CD8-positive, alpha-beta memory T cell (primary cell): ENCODE measurements at regions not wholly inside any gene's neighbourhood (a gene's known extent, or its start where the extent isn't known, plus 50 kb on each side); places are given as distances from the start of the nearest gene placed in this dataset.
"Not testable (repeated sequence)": the region's sequence is repeated elsewhere in the genome, so short reads cannot be mapped to it uniquely, and the experiment has no call there.

Experiments
- CTCF ChIA-PET: fragments of 350-600 bp; sonication (Branson Sonifier 250); formaldehyde crosslinking; loops from one replicate; lab custom pipeline; 2021; ENCODE audit warnings: antibody characterized with exemption; lab: Charles Lee
- POLR2A ChIA-PET: fragments of 350-600 bp; sonication (Branson Sonifier 250); formaldehyde crosslinking; loops from one replicate; lab custom pipeline; 2021; ENCODE audit warnings: antibody characterized with exemption; lab: Charles Lee
- DNase-seq, 5 donors: peaks; one replicate each; pipeline versions ENCODE4 v3.0.0 to v3.0.0-alpha.2; 2020 to 2022; ENCODE audit warnings: mixed read lengths in 1 of 5
- H3K27ac ChIP-seq: one replicate; pipeline ENCODE4 v1.7.0; 2013; ENCODE audit warnings: low read depth, mild to moderate bottlenecking, low read length, moderate library complexity
- H3K27me3 ChIP-seq: 2 replicates; pipeline ENCODE4 v1.7.0; 2013; ENCODE audit warnings: low read length, mild to moderate bottlenecking; ENCODE audit not compliant: insufficient read depth, poor library complexity, severe bottlenecking
- H3K36me3 ChIP-seq: 2 replicates; pipeline ENCODE4 v1.7.0; 2013; ENCODE audit warnings: mild to moderate bottlenecking, low read length, moderate library complexity; ENCODE audit not compliant: insufficient read depth
- H3K4me1 ChIP-seq: 2 replicates; pipeline ENCODE4 v1.7.0; 2013; ENCODE audit warnings: mild to moderate bottlenecking, low read length, moderate library complexity; ENCODE audit not compliant: insufficient read depth
- H3K4me3 ChIP-seq: 2 replicates; pipeline ENCODE4 v1.7.0; 2013; ENCODE audit warnings: mild to moderate bottlenecking, low read length
- H3K9me3 ChIP-seq: 2 replicates; pipeline ENCODE4 v1.7.0; 2013; ENCODE audit warnings: mild to moderate bottlenecking, low read length
- H3K27ac Mint-ChIP-seq, 8 donors: one replicate each; pipeline ENCODE4 v1.8.0; 2020 to 2021; ENCODE audit warnings: mixed read lengths in 8 of 8, mild to moderate bottlenecking in 6 of 8, inconsistent platforms in 3 of 8, moderate library complexity in 3 of 8
- H3K27me3 Mint-ChIP-seq, 2 donors: one replicate each; pipeline ENCODE4 v1.8.0; 2020 to 2021; ENCODE audit warnings: mixed read lengths in 2 of 2, mild to moderate bottlenecking in 1 of 2, moderate library complexity in 1 of 2
- H3K36me3 Mint-ChIP-seq, 3 donors: one replicate each; pipeline ENCODE4 v1.8.0; 2020 to 2021; ENCODE audit warnings: mixed read lengths in 3 of 3, inconsistent platforms in 1 of 3, mild to moderate bottlenecking in 1 of 3
- H3K4me1 Mint-ChIP-seq, 3 donors: one replicate each; pipeline ENCODE4 v1.8.0; 2020 to 2021; ENCODE audit warnings: mixed read lengths in 3 of 3, inconsistent platforms in 1 of 3, mild to moderate bottlenecking in 1 of 3
- H3K4me3 Mint-ChIP-seq, 7 donors: one replicate each; pipeline ENCODE4 v1.8.0; 2020 to 2021; ENCODE audit warnings: mixed read lengths in 7 of 7, mild to moderate bottlenecking in 6 of 7, moderate library complexity in 4 of 7, inconsistent platforms in 2 of 7
- H3K9me3 Mint-ChIP-seq, 5 donors: one replicate each; pipeline ENCODE4 v1.8.0; 2020 to 2022; ENCODE audit warnings: mixed read lengths in 5 of 5, mild to moderate bottlenecking in 3 of 5, moderate library complexity in 2 of 5, inconsistent platforms in 1 of 5

DNA sequence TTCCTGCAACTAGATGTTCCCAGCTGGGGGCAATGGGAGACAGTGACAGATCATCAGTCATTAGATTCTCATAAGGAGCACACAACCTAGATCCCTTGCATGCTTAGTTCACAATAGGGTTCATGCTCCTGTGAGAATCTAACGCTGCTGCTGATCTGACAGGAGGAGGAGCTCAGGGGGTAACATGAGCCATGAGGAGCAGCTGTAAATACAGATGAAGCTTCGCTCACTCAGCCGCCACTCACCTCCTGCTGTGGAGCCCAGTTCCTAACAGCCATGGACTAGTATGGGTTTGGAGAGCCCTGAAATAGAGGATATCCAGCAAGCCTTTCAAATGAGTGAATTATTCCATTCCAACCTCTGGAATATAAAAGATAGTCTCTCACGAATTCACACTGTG is 137.0 kb upstream of the NIPA1 start:
- H3K4me1 Mint-ChIP-seq, CTCF ChIA-PET, H3K9me3 ChIP-seq, H3K27ac ChIP-seq, H3K9me3 Mint-ChIP-seq, POLR2A ChIA-PET, H3K27ac Mint-ChIP-seq, H3K4me3 Mint-ChIP-seq, H3K27me3 ChIP-seq, DNase-seq, H3K36me3 Mint-ChIP-seq, H3K4me1 ChIP-seq, H3K36me3 ChIP-seq, H3K27me3 Mint-ChIP-seq, H3K4me3 ChIP-seq: not testable (repeated sequence)

DNA sequence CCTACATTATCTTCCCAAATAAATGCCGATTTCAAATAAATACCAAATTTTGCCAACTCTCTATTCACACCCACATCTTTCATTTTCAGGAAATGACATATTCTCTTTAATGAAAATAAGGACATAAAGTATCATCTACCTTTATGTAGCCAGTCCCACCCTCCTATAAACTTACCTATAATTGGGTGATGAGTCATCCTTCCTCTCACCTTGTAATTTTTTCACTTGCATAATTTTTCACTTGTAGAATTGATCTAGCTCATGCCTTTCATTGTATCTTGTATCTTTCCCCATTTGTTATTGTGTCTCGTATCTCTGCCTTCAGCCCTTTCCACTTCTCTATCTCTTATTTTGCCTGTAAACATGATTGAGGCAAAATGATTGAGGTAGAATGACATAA is 135.3 kb upstream of the NIPA1 start:
- H3K27me3 Mint-ChIP-seq, result not testable (repeated sequence)

DNA sequence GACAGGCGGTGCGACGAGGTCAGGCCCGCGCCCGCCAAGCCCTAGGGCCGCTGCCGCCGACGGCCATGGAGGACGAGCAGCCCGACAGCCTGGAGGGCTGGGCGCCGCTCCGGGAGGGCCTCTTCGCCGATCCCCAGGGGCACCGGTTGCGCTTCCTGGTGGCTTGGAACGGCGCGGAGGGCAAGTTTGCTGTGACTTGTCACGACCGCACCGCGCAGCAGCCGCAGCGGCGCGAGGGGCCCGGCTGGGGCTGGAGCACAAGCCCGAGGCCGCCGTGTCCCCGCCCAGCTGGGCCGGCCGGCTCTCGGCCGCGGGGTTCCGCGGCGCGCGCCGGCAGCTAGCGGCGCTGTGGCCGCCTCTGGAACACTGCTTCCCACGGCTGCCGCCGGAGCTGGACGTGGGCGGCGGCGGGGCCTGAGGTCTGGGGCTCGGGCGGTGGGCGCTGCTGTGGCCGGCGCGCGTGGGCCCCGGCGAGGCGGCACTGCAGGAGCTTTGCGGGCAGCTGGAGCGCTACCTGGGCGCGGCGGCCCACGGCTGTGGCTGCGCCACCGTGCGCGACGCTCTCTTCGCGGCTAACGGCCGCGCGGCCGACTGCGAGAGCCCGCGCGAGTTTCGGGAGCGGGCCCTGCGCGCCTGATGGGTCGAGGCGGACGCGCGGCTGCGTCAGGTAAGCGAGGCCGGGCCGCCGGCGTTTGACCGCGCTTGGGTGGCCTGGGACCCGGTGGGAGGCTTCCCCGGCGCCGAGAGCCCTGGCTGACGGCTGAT is 122.0 kb upstream of the NIPA1 start:
- H3K27ac Mint-ChIP-seq, result peak overlapping the region in 1 of 8 donors; percentile 69
- CTCF ChIA-PET, H3K4me3 ChIP-seq: not testable (repeated sequence)

More for the DNA sequence above, 135.3 kb upstream of the NIPA1 start:
- H3K4me3 Mint-ChIP-seq, DNase-seq, H3K36me3 Mint-ChIP-seq, H3K36me3 ChIP-seq, H3K4me1 ChIP-seq, H3K27ac Mint-ChIP-seq, H3K9me3 ChIP-seq, H3K9me3 Mint-ChIP-seq, H3K4me1 Mint-ChIP-seq, H3K4me3 ChIP-seq, POLR2A ChIA-PET, H3K27ac ChIP-seq, H3K27me3 ChIP-seq, CTCF ChIA-PET: not testable (repeated sequence)

DNA sequence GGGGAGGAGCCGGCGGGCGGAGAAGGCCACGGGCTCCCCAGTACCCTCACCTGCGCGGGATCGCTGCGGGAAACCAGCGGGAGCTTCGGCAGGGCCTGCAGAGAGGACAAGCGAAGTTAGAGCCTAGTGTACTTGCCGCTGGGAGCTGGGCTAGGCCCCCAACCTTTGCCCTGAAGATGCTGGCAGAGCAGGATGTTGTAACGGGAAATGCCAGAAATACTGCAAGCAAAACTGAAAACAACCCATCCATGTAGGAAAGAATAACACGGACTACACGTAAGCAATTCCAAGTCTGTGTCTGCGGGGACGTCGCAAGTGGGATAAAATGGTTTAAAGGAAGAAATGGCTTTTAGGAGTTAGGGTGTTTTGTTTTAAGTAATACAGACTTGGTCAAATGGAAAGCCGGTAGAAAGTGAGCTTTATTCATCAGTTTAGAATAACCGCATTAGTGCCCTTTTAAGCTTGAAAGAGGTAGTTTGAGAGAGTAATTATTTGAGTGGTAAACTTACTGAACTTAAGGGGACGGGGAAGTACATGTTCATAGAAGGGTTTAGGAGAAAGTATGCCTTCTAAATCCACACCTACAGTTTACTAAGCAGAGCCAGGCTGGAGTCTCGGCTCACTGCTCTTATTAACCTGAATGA is 121.3 kb upstream of the NIPA1 start:
- H3K36me3 Mint-ChIP-seq, H3K9me3 ChIP-seq, CTCF ChIA-PET, POLR2A ChIA-PET, H3K9me3 Mint-ChIP-seq, H3K36me3 ChIP-seq, H3K27me3 ChIP-seq, H3K27me3 Mint-ChIP-seq, H3K4me1 ChIP-seq: not testable (repeated sequence)
- peak overlapping the region; percentile 69 to 95 (median 84) for H3K27ac Mint-ChIP-seq
- DNase-seq, result peak in 2 of 5 donors; percentile 47 to 51
- Histone ChIP-seq H3K4me3 (peak overlapping the region; percentile 45), H3K27ac (peak overlapping the region; percentile 51)
- peak overlapping the region; percentile 85 to 95 (median 87) for H3K4me3 Mint-ChIP-seq
- peaks cover 11 to 20% (median 19%) of the 10 kb centered on the region in 3 donors for H3K4me1 Mint-ChIP-seq

More for the DNA sequence above, 122.0 kb upstream of the NIPA1 start:
- Mint-ChIP-seq H3K4me3 (peak overlapping the region; percentile 71 to 95 (median 87)), H3K4me1 (peaks cover 11 to 20% (median 19%) of the 10 kb centered on the region in 3 donors)
- H3K36me3 Mint-ChIP-seq, POLR2A ChIA-PET, H3K9me3 ChIP-seq, H3K9me3 Mint-ChIP-seq, H3K27me3 ChIP-seq, H3K36me3 ChIP-seq, H3K4me1 ChIP-seq, H3K27me3 Mint-ChIP-seq: not testable (repeated sequence)
- peak overlapping the region; percentile 51 for H3K27ac ChIP-seq
- DNase-seq, result peak in 4 of 5 donors; percentile 11 to 62 (median 49)

DNA sequence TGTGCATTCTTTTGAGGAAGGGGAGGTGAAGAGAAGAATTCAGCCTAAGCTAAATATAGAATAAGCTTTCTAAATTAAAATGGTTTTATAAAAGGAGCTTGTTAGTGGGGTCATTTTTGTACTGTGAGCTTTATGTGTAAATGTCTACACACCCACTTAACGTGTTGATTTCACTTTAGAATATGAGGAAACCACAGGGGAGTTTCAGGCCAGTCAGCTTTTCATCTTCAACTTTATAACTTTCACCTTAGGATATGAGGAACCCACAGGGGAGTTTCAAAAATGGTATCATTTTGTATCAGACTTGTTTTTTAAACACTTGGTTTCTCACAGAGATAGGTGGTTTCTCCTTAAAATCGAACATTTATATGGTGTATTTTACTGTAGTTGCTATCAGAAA is 120.7 kb upstream of the NIPA1 start:
- H3K27me3 ChIP-seq, H3K4me1 ChIP-seq, CTCF ChIA-PET, H3K9me3 Mint-ChIP-seq, H3K36me3 ChIP-seq, POLR2A ChIA-PET, H3K27me3 Mint-ChIP-seq, H3K9me3 ChIP-seq, H3K36me3 Mint-ChIP-seq: not testable (repeated sequence)
- peak overlapping the region; percentile 69 to 95 (median 84) for H3K27ac Mint-ChIP-seq
- H3K4me3 Mint-ChIP-seq, result peak overlapping the region; percentile 85 to 95 (median 87)
- peaks cover 11 to 20% (median 19%) of the 10 kb centered on the region in 3 donors for H3K4me1 Mint-ChIP-seq
- H3K4me3 ChIP-seq, result peak overlapping the region; percentile 45
- peak overlapping the region; percentile 51 for H3K27ac ChIP-seq
- peak in 2 of 5 donors; percentile 39 to 56 for DNase-seq

DNA sequence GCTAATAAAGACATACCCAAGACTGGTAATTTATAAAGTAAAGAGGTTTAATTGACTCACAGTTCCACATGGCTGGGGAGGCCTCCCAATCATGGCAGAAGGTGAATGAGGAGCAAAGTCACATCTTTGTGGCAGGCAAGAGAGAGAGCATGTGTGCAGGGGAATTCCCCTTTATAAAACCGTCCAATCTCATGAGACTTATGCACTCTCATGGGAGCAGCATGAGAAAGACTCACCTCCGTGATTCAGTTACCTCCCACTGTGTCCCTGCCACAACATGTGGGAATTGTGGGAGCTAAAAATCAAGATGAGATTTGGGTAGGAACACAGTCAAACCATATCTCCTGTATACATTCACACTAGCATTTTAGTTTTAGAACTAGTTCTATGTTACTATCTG is 101.7 kb upstream of the NIPA1 start:
- H3K4me1 ChIP-seq, H3K9me3 Mint-ChIP-seq, H3K4me3 ChIP-seq, DNase-seq, CTCF ChIA-PET, H3K36me3 ChIP-seq, H3K4me3 Mint-ChIP-seq, H3K27me3 ChIP-seq, H3K9me3 ChIP-seq, H3K4me1 Mint-ChIP-seq, POLR2A ChIA-PET, H3K27me3 Mint-ChIP-seq, H3K27ac ChIP-seq: not testable (repeated sequence)
- Mint-ChIP-seq H3K36me3 (peaks cover 0 to 17% (median 8%) of the 10 kb centered on the region in 3 donors), H3K27ac (peak overlapping the region in 1 of 8 donors; percentile 41)

DNA sequence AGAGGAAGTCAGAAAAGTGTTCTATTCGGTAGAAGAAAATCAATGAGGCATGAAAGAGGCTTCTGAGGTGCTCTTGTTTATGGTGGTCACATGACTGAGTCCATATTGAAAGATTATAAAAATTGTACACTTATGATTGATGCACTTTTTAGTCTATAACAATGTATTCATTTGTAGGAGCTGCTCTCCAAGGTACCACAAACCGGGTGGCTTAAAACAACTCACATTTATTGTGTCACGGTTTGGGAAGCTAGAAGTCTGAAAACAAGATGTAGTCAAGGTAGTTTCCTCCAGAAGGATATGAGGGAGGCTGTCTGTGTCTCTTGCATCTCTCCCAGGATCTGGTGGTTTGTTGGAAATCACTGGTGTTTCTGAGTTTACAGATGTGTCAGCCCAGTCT is 86.6 kb upstream of the NIPA1 start:
- H3K4me1 ChIP-seq, H3K4me3 ChIP-seq, H3K9me3 ChIP-seq, H3K27me3 Mint-ChIP-seq, H3K27me3 ChIP-seq, H3K36me3 Mint-ChIP-seq, CTCF ChIA-PET, H3K9me3 Mint-ChIP-seq, H3K27ac ChIP-seq, H3K4me3 Mint-ChIP-seq, DNase-seq, H3K36me3 ChIP-seq, H3K4me1 Mint-ChIP-seq, POLR2A ChIA-PET, H3K27ac Mint-ChIP-seq: not testable (repeated sequence)

DNA sequence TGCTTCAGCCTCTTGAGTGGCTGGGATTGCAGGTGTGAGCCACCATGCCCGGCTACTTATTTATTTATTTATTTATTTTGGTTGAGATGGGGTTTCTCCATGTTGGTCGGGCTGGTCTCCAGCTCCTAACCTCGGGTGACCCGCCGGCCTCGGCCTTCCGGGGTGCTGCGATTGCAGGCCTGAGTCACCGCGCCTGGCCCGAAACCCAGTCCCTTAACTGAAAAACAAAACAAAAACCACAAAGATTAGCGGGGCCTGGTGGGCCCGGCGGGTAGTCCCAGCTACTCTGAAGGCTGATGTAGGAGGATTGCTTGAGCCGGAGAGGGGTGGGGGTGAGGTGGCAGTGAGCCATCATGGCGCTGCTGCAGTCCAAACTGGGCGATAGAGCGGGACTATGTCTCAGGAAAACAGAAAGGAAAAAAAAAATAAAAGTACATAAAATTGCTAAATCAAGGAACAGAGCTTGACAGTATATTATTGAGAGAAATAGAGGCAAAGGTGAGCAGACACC is 75.6 kb upstream of the NIPA1 start:
- H3K9me3 ChIP-seq, H3K27me3 ChIP-seq, POLR2A ChIA-PET, H3K4me3 ChIP-seq, H3K9me3 Mint-ChIP-seq, H3K36me3 Mint-ChIP-seq, CTCF ChIA-PET, H3K4me1 Mint-ChIP-seq, H3K36me3 ChIP-seq, DNase-seq, H3K4me3 Mint-ChIP-seq, H3K4me1 ChIP-seq, H3K27ac Mint-ChIP-seq: not testable (repeated sequence)
- peaks cover 12 to 26% of the 10 kb centered on the region in 2 donors for H3K27me3 Mint-ChIP-seq
- peak overlapping the region; percentile 43 for H3K27ac ChIP-seq
